ENCODE measurements at regions not wholly inside any gene's neighbourhood (a gene's known extent, or its start where the extent isn't known, plus 50 kb on each side); places are given as distances from the start of the nearest gene placed in this dataset.

DNA sequence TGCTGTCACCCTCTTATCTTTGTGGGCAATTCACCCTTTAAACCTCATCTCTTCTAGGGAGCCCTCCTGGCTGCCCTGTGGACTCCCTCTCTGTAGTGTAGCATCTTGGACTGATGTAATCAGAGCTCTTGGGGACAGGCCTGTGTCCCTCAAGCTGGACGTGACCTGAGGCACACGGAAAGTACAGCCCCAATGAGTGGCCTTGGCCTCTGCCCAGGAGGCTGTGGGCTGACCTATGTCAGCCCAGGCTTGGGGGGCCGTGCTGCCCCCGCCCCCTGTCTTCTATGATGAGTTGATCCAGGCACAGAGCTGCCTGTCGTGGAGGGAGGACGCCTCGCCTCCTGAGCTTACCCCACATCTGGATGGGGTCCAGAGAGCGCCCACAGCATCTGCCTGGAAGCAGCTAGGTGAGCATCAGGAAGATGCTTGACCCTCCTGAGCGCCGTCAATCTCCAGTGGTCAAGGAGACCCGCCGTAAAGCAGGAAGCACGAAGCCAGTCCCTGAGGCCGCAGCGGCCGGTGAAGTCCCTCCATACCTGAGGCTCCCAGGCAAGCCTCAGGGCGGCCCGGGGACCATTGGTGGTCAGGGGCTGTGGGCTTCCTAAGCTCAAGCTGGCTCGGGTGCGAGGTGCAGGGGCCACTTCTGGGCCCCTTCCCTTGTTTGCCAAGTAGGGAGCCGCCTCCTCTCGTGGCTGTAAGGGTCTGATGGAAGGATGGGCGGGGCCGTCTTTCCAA lies 1136.9 kb downstream of the BRD1 start:
- DNase-seq (ENCODE audit: extremely low read depth, low read depth) = no peak
- TF ChIP-seq, protein P1, sequence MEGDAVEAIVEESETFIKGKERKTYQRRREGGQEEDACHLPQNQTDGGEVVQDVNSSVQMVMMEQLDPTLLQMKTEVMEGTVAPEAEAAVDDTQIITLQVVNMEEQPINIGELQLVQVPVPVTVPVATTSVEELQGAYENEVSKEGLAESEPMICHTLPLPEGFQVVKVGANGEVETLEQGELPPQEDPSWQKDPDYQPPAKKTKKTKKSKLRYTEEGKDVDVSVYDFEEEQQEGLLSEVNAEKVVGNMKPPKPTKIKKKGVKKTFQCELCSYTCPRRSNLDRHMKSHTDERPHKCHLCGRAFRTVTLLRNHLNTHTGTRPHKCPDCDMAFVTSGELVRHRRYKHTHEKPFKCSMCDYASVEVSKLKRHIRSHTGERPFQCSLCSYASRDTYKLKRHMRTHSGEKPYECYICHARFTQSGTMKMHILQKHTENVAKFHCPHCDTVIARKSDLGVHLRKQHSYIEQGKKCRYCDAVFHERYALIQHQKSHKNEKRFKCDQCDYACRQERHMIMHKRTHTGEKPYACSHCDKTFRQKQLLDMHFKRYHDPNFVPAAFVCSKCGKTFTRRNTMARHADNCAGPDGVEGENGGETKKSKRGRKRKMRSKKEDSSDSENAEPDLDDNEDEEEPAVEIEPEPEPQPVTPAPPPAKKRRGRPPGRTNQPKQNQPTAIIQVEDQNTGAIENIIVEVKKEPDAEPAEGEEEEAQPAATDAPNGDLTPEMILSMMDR (IDR thresholded peaks at IDR 0.05; ENCODE audit: low read depth, low read length) = no peak

DNA sequence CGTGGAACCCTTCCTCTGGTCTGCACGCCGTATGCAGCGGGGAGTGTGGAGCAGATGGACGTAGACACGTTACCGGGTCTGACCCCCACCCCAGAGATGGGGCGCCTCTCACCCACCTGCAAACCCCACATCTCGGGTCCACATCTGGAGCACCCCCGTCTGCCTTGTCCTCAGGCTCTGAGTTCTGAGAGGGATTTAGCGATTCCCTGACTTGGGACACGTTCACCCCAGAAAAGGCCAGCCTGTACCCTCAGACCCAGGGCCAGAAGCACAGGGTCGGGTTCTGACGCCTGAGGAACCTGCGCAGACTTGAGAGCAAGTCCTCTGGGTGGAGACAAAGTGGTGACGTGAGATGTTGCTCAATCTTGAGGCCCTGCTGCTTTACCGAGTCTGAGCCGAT lies 1138.5 kb downstream of the BRD1 start:
- TF ChIP-seq, protein P1 (IDR thresholded peaks at IDR 0.05; ENCODE audit: low read depth, low read length) = no peak
- DNase-seq (ENCODE audit: extremely low read depth, low read depth) = no peak

DNA sequence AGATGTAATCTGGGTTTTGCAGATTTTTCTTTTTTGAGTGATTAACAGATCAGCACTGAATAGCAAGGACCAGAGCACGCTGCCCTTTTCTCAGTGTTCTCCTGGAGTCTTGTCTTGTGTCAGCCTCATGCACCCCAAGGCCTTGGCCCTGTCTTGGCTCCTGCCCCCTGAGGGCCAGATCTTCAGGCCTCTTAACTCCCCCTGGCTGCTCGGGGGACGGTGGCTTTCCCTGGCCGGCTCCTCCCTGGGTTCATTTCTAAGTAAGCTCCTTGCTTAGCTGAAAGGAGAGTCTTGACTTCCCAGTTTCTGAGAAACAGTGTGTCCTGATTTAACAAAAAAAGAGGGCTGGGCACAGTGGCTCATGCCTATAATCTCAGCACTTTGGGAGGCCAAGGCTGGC lies 1139.3 kb downstream of the BRD1 start:
- no peak for DNase-seq (ENCODE audit: extremely low read depth, low read depth)
- TF ChIP-seq, protein P1 (IDR thresholded peaks at IDR 0.05; ENCODE audit: low read depth, low read length) = no peak

DNA sequence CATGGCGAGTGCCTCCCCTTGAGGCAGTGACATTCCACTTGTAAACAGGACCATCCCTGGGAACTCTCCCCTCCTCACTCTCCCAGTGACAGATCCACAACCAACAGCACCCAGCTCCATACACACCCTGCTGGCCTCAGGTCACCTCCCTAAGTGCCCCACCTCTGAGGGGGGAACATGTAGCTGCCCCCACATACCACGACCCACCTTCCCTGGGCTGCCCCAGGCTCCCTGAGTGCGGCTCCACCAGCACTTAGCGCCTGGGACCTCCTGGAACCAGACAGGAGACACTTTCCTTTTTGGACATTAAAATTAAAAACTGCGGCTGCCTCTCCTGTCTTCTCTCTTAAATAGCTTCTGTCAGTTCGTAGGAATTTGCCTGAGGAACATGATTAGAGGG lies 1140.1 kb downstream of the BRD1 start:
- TF ChIP-seq, protein P1 (IDR thresholded peaks at IDR 0.05; ENCODE audit: low read depth, low read length) = no peak
- DNase-seq (ENCODE audit: extremely low read depth, low read depth) = no peak

DNA sequence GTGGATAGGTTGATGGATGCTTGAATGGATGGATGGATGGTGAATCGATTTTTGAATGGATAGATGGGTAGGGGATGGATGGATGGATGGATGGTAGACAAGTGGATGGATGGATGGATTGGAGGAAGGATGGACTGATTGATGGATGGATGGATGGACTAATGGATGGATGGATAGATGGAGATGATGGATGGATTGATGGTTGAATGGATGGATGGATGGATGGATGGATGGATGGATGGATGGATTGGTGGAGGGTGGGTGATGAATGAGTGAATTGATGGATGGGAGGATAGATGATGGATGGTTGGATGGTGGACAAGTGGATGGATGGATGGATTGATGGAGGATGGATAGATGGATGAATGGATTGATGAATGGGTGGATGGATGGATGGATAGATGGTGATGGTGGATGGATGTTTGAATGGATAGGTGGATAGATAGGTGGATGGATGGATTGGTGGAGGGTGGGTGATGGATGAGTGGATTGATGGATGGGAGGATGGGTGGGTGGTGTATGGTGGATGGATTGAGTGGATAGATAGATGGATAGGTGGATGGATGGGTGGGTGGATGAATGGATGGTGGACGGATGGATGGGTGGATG lies 1140.9 kb downstream of the BRD1 start:
- DNase-seq (ENCODE audit: extremely low read depth, low read depth) = no peak
- TF ChIP-seq, protein P1 (IDR thresholded peaks at IDR 0.05; ENCODE audit: low read depth, low read length) = no peak

DNA sequence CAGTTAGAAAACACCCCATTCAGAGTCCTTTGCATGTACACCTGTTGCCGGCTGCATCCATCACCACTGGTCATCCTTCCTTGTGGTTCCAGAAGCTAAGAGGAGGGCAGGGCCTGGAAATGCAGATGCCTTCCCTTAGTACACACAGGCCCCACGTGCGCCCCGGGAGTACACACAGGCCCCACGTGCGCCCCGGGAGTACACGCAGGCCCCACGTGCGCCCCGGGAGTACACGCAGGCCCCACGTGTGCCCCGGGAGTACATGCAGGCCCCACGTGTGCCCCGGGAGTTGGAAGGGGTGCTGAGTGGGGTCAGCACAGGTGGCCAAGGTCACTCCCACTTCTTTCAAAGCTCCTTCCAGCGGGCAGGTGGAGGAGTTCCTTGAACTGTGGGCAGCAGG lies 1141.9 kb downstream of the BRD1 start:
- DNase-seq (ENCODE audit: extremely low read depth, low read depth) = no peak
- TF ChIP-seq, protein P1 (IDR thresholded peaks at IDR 0.05; ENCODE audit: low read depth, low read length) = no peak

DNA sequence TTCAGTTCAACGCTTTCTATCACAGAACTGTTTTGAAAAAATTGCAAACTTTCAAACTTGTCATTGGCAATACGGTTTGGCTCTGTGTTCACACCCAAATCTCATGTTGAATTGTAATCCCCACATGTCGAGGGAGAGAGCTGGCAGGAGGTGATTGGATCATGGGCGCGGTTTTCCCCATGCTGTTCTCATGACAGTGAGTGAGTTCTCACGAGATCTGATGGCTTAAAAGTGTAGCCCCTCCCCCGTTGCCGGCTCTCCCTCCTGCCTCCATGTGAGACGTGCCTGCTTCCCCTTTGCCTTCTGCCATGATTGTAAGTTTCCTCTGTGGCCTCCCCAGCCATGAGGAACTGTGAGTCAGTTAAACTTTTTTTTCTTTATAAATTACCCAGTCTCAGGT lies 1144.0 kb downstream of the BRD1 start:
- TF ChIP-seq, protein P1 (IDR thresholded peaks at IDR 0.05; ENCODE audit: low read depth, low read length) = no peak
- DNase-seq (ENCODE audit: extremely low read depth, low read depth) = no peak
